ENCODE measurements at regions not wholly inside any gene's neighbourhood (a gene's known extent, or its start where the extent isn't known, plus 50 kb on each side); places are given as distances from the start of the nearest gene placed in this dataset.

- H3K27me3 ChIP-seq (replicated peaks; ENCODE audit: control insufficient read depth, insufficient read depth, low read length): no peaks in the 10 kb centered on the region
- no peaks in the 10 kb centered on the region for H3K9me3 ChIP-seq (ENCODE audit: control insufficient read depth, low read length)
- DNase-seq (ENCODE audit: low read depth): no peak
- no peak overlapping the region for H3K9ac ChIP-seq (ENCODE audit: low read length)
- H3K36me3 ChIP-seq (ENCODE audit: control insufficient read depth, insufficient read depth, low read length, severe bottlenecking): no peaks in the 10 kb centered on the region
- H3K4me1 ChIP-seq (ENCODE audit: control insufficient read depth, insufficient read depth, low read length): no peaks in the 10 kb centered on the region
- H3K4me3 ChIP-seq (ENCODE audit: low read length): no peak overlapping the region
Observed at GRCh38 chr3:18500322-18500721, 75.2 kb upstream of the SATB1 start.

GRCh38 chr3:18499301-18499700 lies 74.2 kb upstream of the SATB1 start:
- no peaks in the 10 kb centered on the region for H3K27me3 ChIP-seq (replicated peaks; ENCODE audit: control insufficient read depth, insufficient read depth, low read length)
- H3K9ac ChIP-seq (ENCODE audit: low read length): no peak overlapping the region
- H3K4me1 ChIP-seq (ENCODE audit: control insufficient read depth, insufficient read depth, low read length): no peaks in the 10 kb centered on the region
- H3K4me3 ChIP-seq (ENCODE audit: low read length): no peak overlapping the region
- no peaks in the 10 kb centered on the region for H3K9me3 ChIP-seq (ENCODE audit: control insufficient read depth, low read length)
- H3K36me3 ChIP-seq (ENCODE audit: control insufficient read depth, insufficient read depth, low read length, severe bottlenecking): no peaks in the 10 kb centered on the region
- no peak for DNase-seq (ENCODE audit: low read depth)

- H3K4me3 ChIP-seq (ENCODE audit: low read length): no peak overlapping the region
- H3K27me3 ChIP-seq (replicated peaks; ENCODE audit: control insufficient read depth, insufficient read depth, low read length): no peaks in the 10 kb centered on the region
- H3K9ac ChIP-seq (ENCODE audit: low read length): no peak overlapping the region
- DNase-seq (ENCODE audit: low read depth): no peak
- H3K4me1 ChIP-seq (ENCODE audit: control insufficient read depth, insufficient read depth, low read length): no peaks in the 10 kb centered on the region
- H3K9me3 ChIP-seq (ENCODE audit: control insufficient read depth, low read length): no peaks in the 10 kb centered on the region
- no peaks in the 10 kb centered on the region for H3K36me3 ChIP-seq (ENCODE audit: control insufficient read depth, insufficient read depth, low read length, severe bottlenecking)
Observed at GRCh38 chr3:18494251-18494650, 69.1 kb upstream of the SATB1 start.

- H3K9me3 ChIP-seq (ENCODE audit: control insufficient read depth, low read length): peaks cover under 1% of the 10 kb centered on the region
- H3K36me3 ChIP-seq (ENCODE audit: control insufficient read depth, insufficient read depth, low read length, severe bottlenecking): no peaks in the 10 kb centered on the region
- H3K4me3 ChIP-seq (ENCODE audit: low read length): no peak overlapping the region
- no peak overlapping the region for H3K9ac ChIP-seq (ENCODE audit: low read length)
- no peak for DNase-seq (ENCODE audit: low read depth)
- no peaks in the 10 kb centered on the region for H3K4me1 ChIP-seq (ENCODE audit: control insufficient read depth, insufficient read depth, low read length)
- no peaks in the 10 kb centered on the region for H3K27me3 ChIP-seq (replicated peaks; ENCODE audit: control insufficient read depth, insufficient read depth, low read length)
Observed at GRCh38 chr3:18489939-18490338, 64.8 kb upstream of the SATB1 start.

GRCh38 chr3:18483226-18483625 lies 58.1 kb upstream of the SATB1 start:
- H3K4me1 ChIP-seq (ENCODE audit: control insufficient read depth, insufficient read depth, low read length): no peaks in the 10 kb centered on the region
- H3K9me3 ChIP-seq (ENCODE audit: control insufficient read depth, low read length): peaks cover 5% of the 10 kb centered on the region
- H3K27me3 ChIP-seq (replicated peaks; ENCODE audit: control insufficient read depth, insufficient read depth, low read length): no peaks in the 10 kb centered on the region
- DNase-seq (ENCODE audit: low read depth): no peak
- H3K36me3 ChIP-seq (ENCODE audit: control insufficient read depth, insufficient read depth, low read length, severe bottlenecking): no peaks in the 10 kb centered on the region
- H3K4me3 ChIP-seq (ENCODE audit: low read length): no peak overlapping the region
- H3K9ac ChIP-seq (ENCODE audit: low read length): no peak overlapping the region

GRCh38 chr3:18481946-18482548 lies 56.9 kb upstream of the SATB1 start:
- H3K9me3 ChIP-seq (ENCODE audit: control insufficient read depth, low read length): peaks cover 5% of the 10 kb centered on the region
- H3K27me3 ChIP-seq (replicated peaks; ENCODE audit: control insufficient read depth, insufficient read depth, low read length): no peaks in the 10 kb centered on the region
- H3K9ac ChIP-seq (ENCODE audit: low read length): no peak overlapping the region
- no peaks in the 10 kb centered on the region for H3K36me3 ChIP-seq (ENCODE audit: control insufficient read depth, insufficient read depth, low read length, severe bottlenecking)
- H3K4me1 ChIP-seq (ENCODE audit: control insufficient read depth, insufficient read depth, low read length): no peaks in the 10 kb centered on the region
- no peak overlapping the region for H3K4me3 ChIP-seq (ENCODE audit: low read length)
- no peak for DNase-seq (ENCODE audit: low read depth)

GRCh38 chr3:18477620-18478019 lies 52.5 kb upstream of the SATB1 start:
- H3K27me3 ChIP-seq (replicated peaks; ENCODE audit: control insufficient read depth, insufficient read depth, low read length): no peaks in the 10 kb centered on the region

More at GRCh38 chr3:18477620-18478019, 52.5 kb upstream of the SATB1 start:
- no peak for DNase-seq (ENCODE audit: low read depth)
- H3K9ac ChIP-seq (ENCODE audit: low read length): no peak overlapping the region
- H3K4me3 ChIP-seq (ENCODE audit: low read length): no peak overlapping the region
- H3K4me1 ChIP-seq (ENCODE audit: control insufficient read depth, insufficient read depth, low read length): no peaks in the 10 kb centered on the region
- H3K36me3 ChIP-seq (ENCODE audit: control insufficient read depth, insufficient read depth, low read length, severe bottlenecking): no peaks in the 10 kb centered on the region
- H3K9me3 ChIP-seq (ENCODE audit: control insufficient read depth, low read length): no peaks in the 10 kb centered on the region
